Thyroid gland (tissue), 4 donors: ENCODE measurements at regions not wholly inside any gene's neighbourhood (a gene's known extent, or its start where the extent isn't known, plus 50 kb on each side); places are given as distances from the start of the nearest gene placed in this dataset.
"Not testable (repeated sequence)": the region's sequence is repeated elsewhere in the genome, so short reads cannot be mapped to it uniquely, and the experiment has no call there.

ENCODE experiments used
- DNase-seq, 2 donors: peaks; one replicate each; pipeline ENCODE4 v3.0.0-alpha.2; 2019
- H3K27ac ChIP-seq, 3 donors: fragments of 200-600 bp; sonication (generic); 1 replicate in 2 of 3; 2 replicates in 1 of 3; pipeline ENCODE4 v1.5.1; 2016 to 2019; ENCODE audit warnings: mild to moderate bottlenecking in 1 of 3, moderate library complexity in 1 of 3
- H3K27me3 ChIP-seq: fragments of 200-600 bp; sonication (generic); one replicate; pipeline ENCODE4 v1.5.1; 2019
- H3K36me3 ChIP-seq, 2 donors: fragments of 200-600 bp; sonication (generic); one replicate each; pipeline ENCODE4 v1.5.1; 2016 to 2019
- H3K4me1 ChIP-seq, 2 donors: fragments of 200-600 bp; sonication (generic); one replicate each; pipeline ENCODE4 v1.5.1; 2017 to 2019
- H3K4me3 ChIP-seq, 3 donors: fragments of 200-600 bp; sonication (generic); replicated peaks in 1 of 3; 1 replicate in 2 of 3; 2 replicates in 1 of 3; pipeline ENCODE4 v1.5.1; 2016; ENCODE audit warnings: mild to moderate bottlenecking in 1 of 3
- H3K9me3 ChIP-seq: fragments of 200-600 bp; sonication (generic); one replicate; pipeline ENCODE4 v1.5.1; 2017
- POLR2A ChIP-seq, 2 donors: fragments of 450-650 bp; IDR thresholded peaks; one replicate each; pipeline ENCODE4 v1.6.1; 2017; ENCODE audit warnings: antibody characterized with exemption in 2 of 2, mild to moderate bottlenecking in 2 of 2, moderate library complexity in 1 of 2
- WGBS, 2 donors: methylation state at CpG; one replicate each; pipeline ENCODE4 v1.1.5; 2017; 5-methylcytosine and 5-hydroxymethylcytosine counted together
- intact Hi-C: fragments of 100-400 bp; cut with DNase I; formaldehyde crosslinking; loops from one replicate; pipeline ENCODE4 v1.15.1; 2023
- TF ChIP-seq, protein P1 (sequence below), 6 experiments: fragments of 200-600 bp in 3 of 6; fragments of 450-650 bp in 3 of 6; sonication (generic) in 3 of 6; IDR thresholded peaks; one replicate each; pipeline ENCODE4 v1.5.1; 2016 to 2019; ENCODE audit warnings: antibody characterized with exemption in 6 of 6, mild to moderate bottlenecking in 2 of 6, inconsistent platforms in 1 of 6, moderate library complexity in 1 of 6

DNA sequence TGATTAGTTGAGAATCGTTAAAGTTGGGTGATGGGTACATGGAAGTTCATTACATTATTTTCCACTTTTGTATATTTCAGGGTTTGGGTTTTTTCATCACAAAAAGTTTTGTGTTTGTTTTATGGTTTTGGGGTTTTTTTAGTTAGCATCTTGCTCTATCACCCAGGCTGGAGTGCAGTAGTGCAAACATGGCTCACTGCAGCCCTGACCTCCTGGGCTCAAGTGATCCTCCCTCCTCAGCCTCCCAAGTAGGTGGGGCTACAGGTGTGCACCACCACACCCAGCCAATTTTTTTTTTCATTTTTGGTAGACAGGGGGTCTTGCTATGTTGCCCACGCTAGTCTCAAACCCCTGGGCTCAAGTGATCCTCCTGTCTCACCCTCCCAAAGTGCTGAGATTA lies 100.1 kb upstream of the CHD2 start:
- H3K4me1 ChIP-seq: peaks cover 15 to 29% of the 10 kb centered on the region in 2 donors
- no peaks in the 10 kb centered on the region for H3K36me3 ChIP-seq
- H3K9me3 ChIP-seq: no peaks in the 10 kb centered on the region
- intact Hi-C loops: no loop called here
- no peak overlapping the region for H3K27ac ChIP-seq
- DNase-seq: no peak
- H3K27me3 ChIP-seq: no peaks in the 10 kb centered on the region
- H3K4me3 ChIP-seq: no peak overlapping the region
- TF ChIP-seq POLR2A (IDR thresholded peaks at IDR 0.05): no peak
- TF ChIP-seq, protein P1, sequence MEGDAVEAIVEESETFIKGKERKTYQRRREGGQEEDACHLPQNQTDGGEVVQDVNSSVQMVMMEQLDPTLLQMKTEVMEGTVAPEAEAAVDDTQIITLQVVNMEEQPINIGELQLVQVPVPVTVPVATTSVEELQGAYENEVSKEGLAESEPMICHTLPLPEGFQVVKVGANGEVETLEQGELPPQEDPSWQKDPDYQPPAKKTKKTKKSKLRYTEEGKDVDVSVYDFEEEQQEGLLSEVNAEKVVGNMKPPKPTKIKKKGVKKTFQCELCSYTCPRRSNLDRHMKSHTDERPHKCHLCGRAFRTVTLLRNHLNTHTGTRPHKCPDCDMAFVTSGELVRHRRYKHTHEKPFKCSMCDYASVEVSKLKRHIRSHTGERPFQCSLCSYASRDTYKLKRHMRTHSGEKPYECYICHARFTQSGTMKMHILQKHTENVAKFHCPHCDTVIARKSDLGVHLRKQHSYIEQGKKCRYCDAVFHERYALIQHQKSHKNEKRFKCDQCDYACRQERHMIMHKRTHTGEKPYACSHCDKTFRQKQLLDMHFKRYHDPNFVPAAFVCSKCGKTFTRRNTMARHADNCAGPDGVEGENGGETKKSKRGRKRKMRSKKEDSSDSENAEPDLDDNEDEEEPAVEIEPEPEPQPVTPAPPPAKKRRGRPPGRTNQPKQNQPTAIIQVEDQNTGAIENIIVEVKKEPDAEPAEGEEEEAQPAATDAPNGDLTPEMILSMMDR (IDR thresholded peaks at IDR 0.05): no peak
- WGBS, 2 donors: 97 to 99% methylated on average over 2 of the region's 2 CpGs

DNA sequence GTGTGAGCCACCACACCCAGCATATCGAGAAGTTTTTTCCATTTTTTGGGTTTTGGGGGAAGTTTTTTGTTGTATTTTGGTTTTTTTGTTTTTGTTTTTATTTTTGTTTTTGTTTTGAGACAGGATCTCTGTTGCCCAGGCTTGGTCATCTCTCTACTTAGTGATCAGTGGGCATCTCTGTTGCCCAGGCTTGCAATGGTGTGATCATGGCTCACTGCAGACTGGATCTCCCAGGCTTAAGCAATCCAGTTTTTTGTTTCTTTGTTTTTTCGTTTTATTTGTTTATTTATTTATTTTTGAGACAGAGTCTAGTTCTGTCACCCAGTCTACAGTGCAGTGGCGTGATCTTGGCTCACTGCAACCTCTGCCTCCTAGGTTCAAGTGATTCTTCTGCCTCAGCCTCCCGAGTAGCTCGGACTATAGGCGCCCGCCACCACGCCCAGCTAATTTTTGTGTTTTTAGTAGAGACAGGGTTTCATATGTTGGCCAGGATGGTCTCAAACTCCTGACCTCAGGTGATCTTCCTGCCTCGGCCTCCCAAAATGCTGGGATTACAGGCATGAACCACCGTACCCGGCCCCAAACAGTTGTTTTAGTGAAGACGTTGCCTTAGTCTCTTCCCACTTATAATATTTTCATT lies 99.6 kb upstream of the CHD2 start:
- DNase-seq, H3K27ac ChIP-seq, H3K27me3 ChIP-seq, intact Hi-C loops, H3K36me3 ChIP-seq, H3K9me3 ChIP-seq, H3K4me3 ChIP-seq: not testable (repeated sequence)
- peaks cover 15 to 34% of the 10 kb centered on the region in 2 donors for H3K4me1 ChIP-seq
- 98% methylated on average over 12 of the region's 12 CpGs for WGBS, 2 donors

DNA sequence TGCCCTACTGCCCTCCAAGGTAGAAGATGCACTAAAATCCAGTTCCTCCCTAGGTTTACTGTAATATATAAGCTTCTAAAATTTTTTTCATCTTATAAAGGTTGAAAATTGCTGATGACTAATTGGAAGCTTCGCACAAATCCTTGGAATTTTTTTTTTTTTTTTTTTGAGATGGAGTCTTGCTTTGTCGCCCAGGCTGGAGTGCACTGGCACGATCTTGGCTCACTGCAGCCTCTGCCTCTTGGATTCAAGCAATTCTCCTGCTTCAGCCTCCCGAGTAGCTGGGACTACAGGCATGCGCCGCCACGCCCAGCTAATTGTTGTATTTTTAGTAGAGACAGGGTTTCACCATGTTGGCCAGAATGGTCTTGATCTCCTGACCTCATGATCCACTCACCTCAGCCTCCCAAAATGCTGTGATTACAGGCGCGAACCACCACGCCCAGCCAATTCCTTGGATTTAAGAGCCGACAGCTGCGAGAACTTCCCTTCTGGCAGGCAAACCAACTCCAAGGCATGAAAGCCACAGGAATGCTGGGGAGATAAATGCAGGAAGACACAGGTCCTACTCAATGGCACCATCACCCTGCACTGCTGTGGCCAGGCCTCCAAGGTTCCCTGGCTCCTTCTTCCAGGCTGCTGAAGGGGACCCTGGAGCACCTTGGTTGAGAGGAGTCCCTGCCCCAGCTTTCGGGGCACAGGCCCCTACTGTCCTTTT lies 98.9 kb upstream of the CHD2 start:
- not testable (repeated sequence) for H3K4me3 ChIP-seq

DNA sequence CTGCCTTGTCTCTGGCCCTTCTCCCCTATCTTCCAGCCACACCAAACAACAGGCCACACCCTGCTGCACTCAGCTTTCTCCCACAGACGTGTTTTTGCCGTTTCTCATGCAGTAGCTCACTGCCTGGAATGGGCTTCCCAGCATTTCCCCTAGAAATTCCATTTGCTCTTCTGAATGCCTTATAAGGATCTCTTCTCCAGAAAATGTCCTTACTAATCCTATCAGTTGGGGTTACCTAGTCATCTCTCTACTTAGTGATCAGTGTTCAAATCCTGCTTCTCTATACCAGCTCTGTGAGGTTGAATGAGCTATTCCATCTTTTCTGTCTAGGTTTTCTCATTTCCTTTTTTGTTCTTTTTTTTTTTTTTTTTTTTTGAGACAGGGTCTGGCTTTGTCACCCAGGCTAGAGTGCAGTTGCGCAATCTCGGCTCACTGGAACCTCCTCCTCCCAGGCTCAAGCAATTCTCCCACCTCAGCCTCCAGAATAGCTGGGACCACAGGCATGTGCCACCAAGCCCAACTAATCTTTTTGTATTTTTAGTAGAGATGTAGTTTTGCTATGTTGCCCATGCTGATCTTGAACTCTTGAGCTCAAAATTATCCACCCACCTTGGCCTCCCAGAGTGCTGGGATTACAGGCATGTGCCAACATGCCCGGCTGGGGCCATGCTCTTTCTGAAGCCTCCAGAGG lies 98.2 kb upstream of the CHD2 start:
- H3K4me1 ChIP-seq: peaks cover 16 to 38% of the 10 kb centered on the region in 2 donors
- intact Hi-C loops: no loop called here
- H3K27me3 ChIP-seq: no peaks in the 10 kb centered on the region
- H3K4me3 ChIP-seq: no peak overlapping the region
- H3K36me3 ChIP-seq: no peaks in the 10 kb centered on the region
- peak overlapping the region; percentile 18 to 99 (median 41) for H3K27ac ChIP-seq
- H3K9me3 ChIP-seq: no peaks in the 10 kb centered on the region
- TF ChIP-seq POLR2A (IDR thresholded peaks at IDR 0.05): no peak
- TF ChIP-seq, protein P1 (IDR thresholded peaks at IDR 0.05): no peak
- 80 to 89% methylated on average over 5 of the region's 5 CpGs for WGBS, 2 donors
- peak in 1 of 2 donors; percentile 44 for DNase-seq

More for the DNA sequence above, 98.9 kb upstream of the CHD2 start:
- H3K36me3 ChIP-seq, intact Hi-C loops, DNase-seq, H3K9me3 ChIP-seq, H3K27me3 ChIP-seq: not testable (repeated sequence)
- WGBS, 2 donors: 95 to 98% methylated on average over 13 of the region's 13 CpGs
- H3K4me1 ChIP-seq: peaks cover 15 to 36% of the 10 kb centered on the region in 2 donors
- H3K27ac ChIP-seq: peak overlapping the region in 2 of 3 donors; percentile 18 to 99

DNA sequence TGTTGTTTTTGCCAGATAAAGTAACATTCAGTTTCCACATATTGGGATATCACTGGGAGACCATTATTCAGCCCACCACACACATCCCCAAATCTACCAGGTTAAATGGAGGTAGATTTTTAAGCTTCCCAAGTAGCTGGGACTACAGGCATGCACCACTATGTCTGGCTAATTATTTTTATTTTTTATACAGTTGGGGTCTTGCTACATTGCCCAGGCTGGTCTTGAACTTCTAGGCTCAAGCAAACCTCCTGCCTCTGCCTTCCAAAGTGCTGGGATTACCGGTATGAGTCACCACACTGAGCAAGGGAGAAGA lies 96.6 kb upstream of the CHD2 start:
- Histone ChIP-seq H3K4me1 (peaks cover 27 to 50% of the 10 kb centered on the region in 2 donors), H3K9me3 (no peaks in the 10 kb centered on the region), H3K4me3 (no peak overlapping the region), H3K27ac (peak overlapping the region; percentile 93 to 99 (median 98)), H3K36me3 (no peaks in the 10 kb centered on the region), H3K27me3 (no peaks in the 10 kb centered on the region)
- DNase-seq: no peak
- TF ChIP-seq, protein P1 (IDR thresholded peaks at IDR 0.05): no peak
- TF ChIP-seq POLR2A (IDR thresholded peaks at IDR 0.05): no peak
- WGBS, 2 donors: 14 to 25% methylated on average over 1 of the region's 1 CpG
- intact Hi-C loops: no loop called here
